SJCRH30 (cell line): ENCODE measurements at regions not wholly inside any gene's neighbourhood (a gene's known extent, or its start where the extent isn't known, plus 50 kb on each side); places are given as distances from the start of the nearest gene placed in this dataset.

Experiments
- DNase-seq, 2 experiments: peaks; one replicate each; pipeline ENCODE4 v3.0.0-alpha.2; 2015 to 2020
- H3K27ac ChIP-seq: fragments of 250-450 bp; sonication (Bioruptor Pico); 2 replicates; pipeline ENCODE4 v1.5.1; 2020; ENCODE audit warnings: mild to moderate bottlenecking, moderate library complexity
- H3K27me3 ChIP-seq: fragments of 250-450 bp; sonication (Bioruptor Pico); 2 replicates; pipeline ENCODE4 v1.5.1; 2020; ENCODE audit warnings: mild to moderate bottlenecking, moderate library complexity
- H3K36me3 ChIP-seq: fragments of 250-450 bp; sonication (Bioruptor Pico); 2 replicates; pipeline ENCODE4 v1.5.1; 2020; ENCODE audit warnings: mild to moderate bottlenecking, moderate library complexity
- H3K4me1 ChIP-seq: fragments of 250-450 bp; sonication (Bioruptor Pico); 2 replicates; pipeline ENCODE4 v1.5.1; 2020; ENCODE audit warnings: mild to moderate bottlenecking, moderate library complexity
- H3K4me3 ChIP-seq: fragments of 250-450 bp; sonication (Bioruptor Pico); 2 replicates; pipeline ENCODE4 v1.5.1; 2020; ENCODE audit warnings: mild to moderate bottlenecking, moderate library complexity
- H3K9me3 ChIP-seq: fragments of 250-450 bp; sonication (Bioruptor Pico); replicated peaks from 2 replicates; pipeline ENCODE4 v1.5.1; 2020; ENCODE audit warnings: mild to moderate bottlenecking, moderate library complexity

- Histone ChIP-seq H3K27ac (no peak overlapping the region), H3K4me3 (no peak overlapping the region), H3K4me1 (no peaks in the 10 kb centered on the region), H3K27me3 (peaks cover 12% of the 10 kb centered on the region; the same call in 1 of the 2 replicates), H3K36me3 (no peaks in the 10 kb centered on the region), H3K9me3 (no peaks in the 10 kb centered on the region)
- no peak for DNase-seq
These were observed 55.3 kb upstream of the C7orf33 start for GRCh38 chr7:148535217-148535616.

- Histone ChIP-seq H3K27ac (no peak overlapping the region), H3K27me3 (peaks cover 12% of the 10 kb centered on the region; the same call in 1 of the 2 replicates), H3K36me3 (no peaks in the 10 kb centered on the region), H3K4me1 (no peaks in the 10 kb centered on the region), H3K4me3 (no peak overlapping the region), H3K9me3 (no peaks in the 10 kb centered on the region)
- DNase-seq: no peak
These were observed 53.1 kb upstream of the C7orf33 start for GRCh38 chr7:148537435-148537834.

- DNase-seq: no peak
- Histone ChIP-seq H3K36me3 (no peaks in the 10 kb centered on the region), H3K4me3 (no peak overlapping the region), H3K27ac (no peak overlapping the region), H3K27me3 (peaks cover 10% of the 10 kb centered on the region; the same call in 1 of the 2 replicates), H3K4me1 (no peaks in the 10 kb centered on the region), H3K9me3 (no peaks in the 10 kb centered on the region)
These were observed 50.4 kb upstream of the C7orf33 start for GRCh38 chr7:148540041-148540738.
